GM12878 (cell line): ENCODE measurements at regions not wholly inside any gene's neighbourhood (a gene's known extent, or its start where the extent isn't known, plus 50 kb on each side); places are given as distances from the start of the nearest gene placed in this dataset.
A peak's percentile ranks its signal among the peaks of the same experiment; 100 is the strongest.
"Not testable (repeated sequence)": the region's sequence is repeated elsewhere in the genome, so short reads cannot be mapped to it uniquely, and the experiment has no call there.

Experiments
- ATAC-seq: fragments of 200-7000 bp; cut with Tn5 transposase; 3 replicates; pipeline ENCODE4 v1.9.1; 2020; ENCODE audit warnings: mild to moderate bottlenecking, moderate library complexity
- BruUV-seq: library from RNA; stranded (reverse); fragments of 400-500 nt; replicated peaks from 2 replicates; lab custom pipeline; 2021; lab: Mats Ljungman, UMichigan
- CTCF ChIA-PET: fragments of 300-600 bp; sonication (Branson Sonifier 250); formaldehyde crosslinking; extraction: SDS; loops from one replicate; lab custom pipeline; 2021; ENCODE audit warnings: inconsistent platforms; lab: Yijun Ruan, JAX
- POLR2A ChIA-PET: fragments of 350-600 bp; formaldehyde crosslinking; extraction: SDS; loops from one replicate; lab custom pipeline; 2021; ENCODE audit warnings: inconsistent platforms; lab: Charles Lee
- RAD21 ChIA-PET: fragments of 300-600 bp; sonication (Branson Sonifier 250); formaldehyde crosslinking; loops from one replicate; lab custom pipeline; 2023; ENCODE audit warnings: antibody characterized with exemption; ENCODE audit not compliant: unreplicated experiment; lab: Charles Lee
- SMC1A ChIA-PET: fragments of 300-600 bp; sonication (Branson Sonifier 250); formaldehyde crosslinking; loops from one replicate; lab custom pipeline; 2023; ENCODE audit not compliant: unreplicated experiment, uncharacterized antibody; lab: Charles Lee
- DNase-seq: peaks from one replicate; pipeline ENCODE4 v3.0.0-alpha.2; 2011; ENCODE audit warnings: low read depth, low spot score
- FAIRE-seq: peaks from 3 replicates; lab custom pipeline; 2011; peaks lifted over from hg19 to GRCh38; lab: Jason Lieb, UNC
- H2AFZ ChIP-seq: 2 replicates; pipeline ENCODE4 v1.6.0; 2011; ENCODE audit warnings: low read depth, low read length, control low read depth; ENCODE audit not compliant: control insufficient read depth
- H3K27ac ChIP-seq: 2 replicates; pipeline ENCODE4 v1.5.1; 2011; ENCODE audit warnings: control low read depth; ENCODE audit not compliant: control insufficient read depth, insufficient read depth
- H3K27me3 ChIP-seq, 2 experiments: replicated peaks in 1 of 2; 2 replicates each; pipeline versions ENCODE4 v1.6.0 to v1.6.1; 2011; ENCODE audit warnings: low read length in 1 of 2; ENCODE audit not compliant: control insufficient read depth in 2 of 2, insufficient read depth in 2 of 2
- H3K36me3 ChIP-seq, 2 experiments: 2 replicates each; pipeline ENCODE4 v1.5.1; 2011; ENCODE audit warnings: low read length in 1 of 2; ENCODE audit not compliant: control insufficient read depth in 2 of 2, insufficient read depth in 2 of 2
- H3K4me1 ChIP-seq: 2 replicates; pipeline ENCODE4 v1.6.1; 2011; ENCODE audit warnings: mild to moderate bottlenecking, low read length, moderate library complexity, mixed read lengths; ENCODE audit not compliant: control insufficient read depth, insufficient read depth
- H3K4me2 ChIP-seq: 2 replicates; pipeline ENCODE4 v1.6.0; 2011; ENCODE audit warnings: control low read depth; ENCODE audit not compliant: control insufficient read depth, insufficient read depth
- H3K4me3 ChIP-seq: fragments of 200-600 bp; sonication (generic); 2 replicates; pipeline ENCODE4 v1.5.1; 2016
- H3K79me2 ChIP-seq: 2 replicates; pipeline ENCODE4 v1.6.0; 2011; ENCODE audit warnings: low read length; ENCODE audit not compliant: control insufficient read depth, insufficient read depth
- H3K9ac ChIP-seq: 2 replicates; pipeline ENCODE4 v1.8.0; 2011; ENCODE audit warnings: low read length, control low read depth, mixed read lengths; ENCODE audit not compliant: control insufficient read depth, insufficient read depth
- H3K9me3 ChIP-seq: replicated peaks from 3 replicates; pipeline ENCODE4 v1.5.1; 2011; ENCODE audit warnings: mild to moderate bottlenecking, low read length; ENCODE audit not compliant: control insufficient read depth, insufficient read depth
- H4K20me1 ChIP-seq: 2 replicates; pipeline ENCODE4 v1.6.0; 2011; ENCODE audit not compliant: control insufficient read depth, insufficient read depth
- WGBS: methylation state at CpG from one replicate; pipeline ENCODE4 v1.1.6; 2016; ENCODE audit warnings: low lambda C conversion rate; ENCODE audit not compliant: insufficient replicate concordance, insufficient coverage; ENCODE audit errors: missing lambda C conversion rate; 5-methylcytosine and 5-hydroxymethylcytosine counted together
- in situ Hi-C: fragments of 300-500 bp; cut with MboI; formaldehyde crosslinking; loops from 9 replicates; pipeline ENCODE4 v1.14.3; 2018; ENCODE audit warnings: mixed read lengths
- intact Hi-C: fragments of 100-400 bp; cut with micrococcal nuclease; formaldehyde crosslinking; loops from one replicate; pipeline ENCODE4 v1.14.2; 2022; ENCODE audit not compliant: unreplicated experiment

- DNase-seq, H3K4me1 ChIP-seq, POLR2A ChIA-PET, H4K20me1 ChIP-seq, H3K9ac ChIP-seq, CTCF ChIA-PET, H3K4me3 ChIP-seq, H3K36me3 ChIP-seq, H3K27ac ChIP-seq, intact Hi-C loops, H3K79me2 ChIP-seq, H2AFZ ChIP-seq, RAD21 ChIA-PET, ATAC-seq, H3K4me2 ChIP-seq, in situ Hi-C loops, H3K27me3 ChIP-seq, H3K9me3 ChIP-seq, SMC1A ChIA-PET, BruUV-seq: not testable (repeated sequence)
- 92% methylated on average over 2 of the region's 6 CpGs for WGBS
- peak; percentile 41 for FAIRE-seq
These were observed 61.0 kb downstream of the SPDYE17 start for GRCh38 chr7:76971201-76971600.

DNA sequence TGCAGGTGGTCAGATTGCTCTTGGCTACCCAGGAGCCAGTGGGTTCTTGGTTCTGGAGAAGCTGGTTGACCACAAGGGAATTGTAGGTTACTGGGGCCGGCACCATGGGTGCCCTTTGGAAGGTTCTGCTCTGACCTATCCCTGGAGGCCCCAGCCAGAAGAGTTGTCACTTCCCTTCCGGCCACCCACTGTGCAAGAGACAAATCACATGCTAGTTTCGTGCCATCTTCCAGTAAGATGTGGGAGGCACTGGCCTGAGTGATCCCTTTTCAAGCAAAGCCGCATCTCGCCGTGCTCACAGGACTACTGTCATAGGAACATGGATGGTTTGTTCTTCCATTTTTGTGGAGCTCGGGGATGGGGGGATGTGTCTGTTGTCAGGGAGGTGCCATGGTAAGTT is 62.3 kb downstream of the SPDYE17 start:
- BruUV-seq, ATAC-seq, H2AFZ ChIP-seq, CTCF ChIA-PET, H3K79me2 ChIP-seq, H3K4me3 ChIP-seq, intact Hi-C loops, H3K27me3 ChIP-seq, H3K4me2 ChIP-seq, H3K27ac ChIP-seq, POLR2A ChIA-PET, H4K20me1 ChIP-seq, DNase-seq, H3K9me3 ChIP-seq, FAIRE-seq, RAD21 ChIA-PET, H3K9ac ChIP-seq, H3K36me3 ChIP-seq, in situ Hi-C loops, H3K4me1 ChIP-seq, SMC1A ChIA-PET: not testable (repeated sequence)
- 95% methylated on average over 5 of the region's 7 CpGs for WGBS

- BruUV-seq, H3K4me2 ChIP-seq, H3K4me1 ChIP-seq, SMC1A ChIA-PET, RAD21 ChIA-PET, DNase-seq, H2AFZ ChIP-seq, intact Hi-C loops, in situ Hi-C loops, CTCF ChIA-PET, H3K9ac ChIP-seq, H3K27me3 ChIP-seq, H3K79me2 ChIP-seq, H4K20me1 ChIP-seq, POLR2A ChIA-PET, H3K4me3 ChIP-seq, FAIRE-seq, H3K36me3 ChIP-seq, H3K9me3 ChIP-seq, H3K27ac ChIP-seq: not testable (repeated sequence)
- WGBS: 75% methylated on average over 4 of the region's 17 CpGs
- ATAC-seq: peak; percentile 57
These were observed 66.2 kb downstream of the SPDYE17 start for GRCh38 chr7:76965731-76966548.

DNA sequence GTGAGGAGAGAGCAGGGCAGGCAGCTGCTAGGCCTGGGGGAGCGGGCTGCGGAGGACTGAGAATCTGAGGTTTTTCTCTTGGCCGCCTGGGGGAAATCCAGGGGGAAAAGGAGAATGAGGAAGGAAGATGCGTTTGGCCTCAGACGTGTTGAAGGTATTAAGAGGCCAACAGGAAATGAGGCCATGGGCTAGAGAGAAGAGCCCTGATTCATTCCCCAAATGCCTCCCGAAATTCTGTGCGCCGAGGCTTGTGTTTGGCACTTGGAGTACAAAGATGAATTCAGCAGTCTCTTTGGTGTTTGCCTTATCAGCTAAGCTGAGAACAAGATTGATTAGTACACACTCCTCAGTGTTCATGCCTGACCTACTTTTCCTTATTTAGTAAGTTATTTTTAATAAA is 68.1 kb downstream of the SPDYE17 start:
- BruUV-seq: TSS peak; percentile 54
- H3K4me1 ChIP-seq, H3K9ac ChIP-seq, H3K4me2 ChIP-seq, H3K36me3 ChIP-seq, H2AFZ ChIP-seq, intact Hi-C loops, RAD21 ChIA-PET, H3K9me3 ChIP-seq, DNase-seq, FAIRE-seq, in situ Hi-C loops, POLR2A ChIA-PET, H3K79me2 ChIP-seq, SMC1A ChIA-PET, H3K4me3 ChIP-seq, H3K27me3 ChIP-seq, CTCF ChIA-PET, H3K27ac ChIP-seq, H4K20me1 ChIP-seq: not testable (repeated sequence)
- no CpG with 5 or more reads among the region's 8 CpGs for WGBS
- peak; percentile 17 for ATAC-seq
